ENCODE measurements at regions not wholly inside any gene's neighbourhood (a gene's known extent, or its start where the extent isn't known, plus 50 kb on each side); places are given as distances from the start of the nearest gene placed in this dataset.

- DNase-seq (ENCODE audit: low spot score), result no peak
Measured at GRCh38 chr22:48517039-48518030, 1310.3 kb downstream of the BRD1 start.

GRCh38 chr22:48516571-48516970 is 1311.1 kb downstream of the BRD1 start:
- no peak for DNase-seq (ENCODE audit: low spot score)

GRCh38 chr22:48515571-48516200 is 1312.0 kb downstream of the BRD1 start:
- no peak for DNase-seq (ENCODE audit: low spot score)

GRCh38 chr22:48513929-48514328 is 1313.7 kb downstream of the BRD1 start:
- DNase-seq (ENCODE audit: low spot score), result no peak

GRCh38 chr22:48513446-48513845 is 1314.2 kb downstream of the BRD1 start:
- no peak for DNase-seq (ENCODE audit: low spot score)

GRCh38 chr22:48511781-48512327 is 1315.8 kb downstream of the BRD1 start:
- DNase-seq (ENCODE audit: low spot score), result no peak

- no peak for DNase-seq (ENCODE audit: low spot score)
Measured at GRCh38 chr22:48511211-48511610, 1316.5 kb downstream of the BRD1 start.

- no peak for DNase-seq (ENCODE audit: low spot score)
Measured at GRCh38 chr22:48510599-48510998, 1317.1 kb downstream of the BRD1 start.

- no peak for DNase-seq (ENCODE audit: low spot score)
Measured at GRCh38 chr22:48507595-48508350, 1319.9 kb downstream of the BRD1 start.

GRCh38 chr22:48507171-48507570 is 1320.5 kb downstream of the BRD1 start:
- DNase-seq (ENCODE audit: low spot score), result no peak

- DNase-seq (ENCODE audit: low spot score), result no peak
Measured at GRCh38 chr22:48506506-48507145, 1321.0 kb downstream of the BRD1 start.

- no peak for DNase-seq (ENCODE audit: low spot score)
Measured at GRCh38 chr22:48505891-48506290, 1321.8 kb downstream of the BRD1 start.

GRCh38 chr22:48504519-48505140 is 1323.0 kb downstream of the BRD1 start:
- DNase-seq (ENCODE audit: low spot score), result no peak

GRCh38 chr22:48503876-48504275 is 1323.8 kb downstream of the BRD1 start:
- no peak for DNase-seq (ENCODE audit: low spot score)

- DNase-seq (ENCODE audit: low spot score), result no peak
Measured at GRCh38 chr22:48503035-48503625, 1324.5 kb downstream of the BRD1 start.

- DNase-seq (ENCODE audit: low spot score), result no peak
Measured at GRCh38 chr22:48501231-48501750, 1326.4 kb downstream of the BRD1 start.

GRCh38 chr22:48500471-48501230 is 1327.0 kb downstream of the BRD1 start:
- no peak for DNase-seq (ENCODE audit: low spot score)

GRCh38 chr22:48499456-48500425 is 1327.9 kb downstream of the BRD1 start:
- no peak for DNase-seq (ENCODE audit: low spot score)
